ENCODE measurements at regions not wholly inside any gene's neighbourhood (a gene's known extent, or its start where the extent isn't known, plus 50 kb on each side); places are given as distances from the start of the nearest gene placed in this dataset.

DNA sequence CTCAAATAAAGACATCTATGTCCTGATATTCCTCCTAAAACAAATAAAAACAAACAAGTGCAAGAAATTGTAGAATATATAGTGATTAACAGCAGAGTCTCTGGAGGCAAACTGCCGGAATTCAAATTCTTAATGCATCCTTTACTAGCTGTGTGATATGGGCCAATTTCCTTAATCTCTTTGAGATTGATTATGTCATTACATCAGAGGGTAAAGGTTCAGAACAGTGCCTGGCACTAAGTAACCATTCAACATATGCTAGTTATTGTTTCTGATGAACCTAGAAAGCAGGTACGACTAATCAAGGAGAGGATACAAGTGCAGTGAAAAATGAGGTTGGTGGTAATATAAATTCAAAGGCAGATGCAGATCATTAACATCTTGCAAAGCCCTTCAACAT is 81.1 kb upstream of the ADAMTS19 start:
- TF ChIP-seq TAF1 (IDR thresholded peaks at IDR 0.05; ENCODE audit: borderline replicate concordance, insufficient read depth, low read length) (no peak), POLR2AphosphoS5 (IDR thresholded peaks at IDR 0.05; ENCODE audit: low read depth, low read length) (no peak)
